Left cardiac atrium (tissue), 4 donors: ENCODE measurements at regions not wholly inside any gene's neighbourhood (a gene's known extent, or its start where the extent isn't known, plus 50 kb on each side); places are given as distances from the start of the nearest gene placed in this dataset.
"Not testable (repeated sequence)": the region's sequence is repeated elsewhere in the genome, so short reads cannot be mapped to it uniquely, and the experiment has no call there.

Experiments
- ATAC-seq, 2 donors: fragments of 200-7000 bp; cut with Tn5 transposase; one replicate each; pipeline ENCODE4 v1.9.1; 2020; ENCODE audit warnings: mild to moderate bottlenecking in 2 of 2, moderate library complexity in 2 of 2
- DNase-seq: peaks from one replicate; pipeline ENCODE4 v3.0.0-alpha.2; 2020
- intact Hi-C, 2 donors: fragments of 100-400 bp; cut with DNase I; formaldehyde crosslinking; loops; one replicate each; pipeline versions ENCODE4 v1.14.1 to v1.15.1; 2022 to 2023
- donor health status: DM: no; HTN: yes; CAD: no.
- donor health status: DM: no; HTN: yes; CAD: no; lungs with severe emphysema.
- donor health status: DM: yes; HTN: yes; CAD: no.
- donor health status: Dilated cardiomyopathy.

DNA sequence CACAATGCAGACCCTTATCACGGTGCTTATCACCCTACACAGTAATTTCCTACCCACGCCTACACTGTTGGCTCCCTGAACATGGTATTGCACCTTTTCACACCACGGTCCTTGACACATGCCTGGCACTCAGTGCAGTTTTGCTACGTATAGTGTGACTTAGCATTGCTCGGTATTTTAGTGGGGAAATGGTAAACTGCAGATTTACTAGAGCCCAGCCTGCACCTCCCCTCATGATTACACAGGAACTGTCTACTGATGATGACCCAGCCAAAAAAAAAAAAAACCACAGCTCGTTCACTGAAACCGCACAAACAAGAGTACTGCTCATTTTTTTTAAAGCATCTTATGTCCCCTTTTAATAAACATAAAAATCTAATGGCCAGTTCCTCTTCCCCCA is 124.2 kb upstream of the ZNF746 start:
- DNase-seq (no peak), ATAC-seq (no peak)
- intact Hi-C loops, result loop anchor here in 1 of 2 donors (10.0 kb wide), 1 partner anchor 93 kb away; a partner anchor contains a TSS

DNA sequence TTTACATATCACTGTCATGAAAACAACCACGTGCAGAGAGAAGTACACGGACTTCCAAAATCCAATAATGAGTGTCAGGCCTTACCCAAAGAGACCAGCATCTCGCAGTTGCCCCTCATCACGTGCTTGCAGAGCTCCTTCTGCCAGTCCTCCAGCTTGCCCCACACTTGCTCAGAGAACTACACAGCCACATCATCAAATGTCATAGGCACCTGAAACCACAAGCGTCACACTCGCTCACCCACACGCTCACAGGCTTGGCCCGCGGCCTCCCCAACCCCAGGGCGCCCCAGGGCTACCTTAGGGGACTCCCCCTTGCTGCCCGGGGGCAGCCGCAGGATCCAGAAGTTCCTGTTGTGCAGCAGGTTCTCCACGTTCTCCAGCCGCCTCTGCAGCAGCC is 123.4 kb upstream of the ZNF746 start:
- ATAC-seq (no peak), DNase-seq (no peak)
- intact Hi-C loops, result loop anchor here in 1 of 2 donors (10.0 kb wide), 1 partner anchor 94 kb away; a partner anchor contains a TSS

DNA sequence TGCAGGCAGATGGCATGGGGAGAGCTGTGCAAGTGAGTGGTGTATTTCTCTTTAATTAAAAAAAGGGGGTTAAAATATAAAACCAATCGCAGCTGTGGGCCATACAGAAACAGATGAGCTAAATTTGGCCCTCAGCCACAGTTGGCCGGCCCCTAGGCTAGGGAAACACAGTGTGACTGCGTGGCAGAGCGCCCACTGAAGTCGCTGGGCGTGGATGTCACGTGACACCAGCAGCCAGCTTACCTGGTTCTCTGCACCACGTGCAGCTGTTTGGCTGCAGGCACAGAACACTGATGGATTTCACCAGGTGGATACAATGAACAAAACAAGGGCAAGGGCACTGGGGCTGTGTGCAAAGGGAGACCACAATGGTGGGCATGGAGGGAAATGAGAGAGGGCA is 119.3 kb upstream of the ZNF746 start:
- intact Hi-C loops, result no loop called here
- DNase-seq (no peak), ATAC-seq (no peak)

DNA sequence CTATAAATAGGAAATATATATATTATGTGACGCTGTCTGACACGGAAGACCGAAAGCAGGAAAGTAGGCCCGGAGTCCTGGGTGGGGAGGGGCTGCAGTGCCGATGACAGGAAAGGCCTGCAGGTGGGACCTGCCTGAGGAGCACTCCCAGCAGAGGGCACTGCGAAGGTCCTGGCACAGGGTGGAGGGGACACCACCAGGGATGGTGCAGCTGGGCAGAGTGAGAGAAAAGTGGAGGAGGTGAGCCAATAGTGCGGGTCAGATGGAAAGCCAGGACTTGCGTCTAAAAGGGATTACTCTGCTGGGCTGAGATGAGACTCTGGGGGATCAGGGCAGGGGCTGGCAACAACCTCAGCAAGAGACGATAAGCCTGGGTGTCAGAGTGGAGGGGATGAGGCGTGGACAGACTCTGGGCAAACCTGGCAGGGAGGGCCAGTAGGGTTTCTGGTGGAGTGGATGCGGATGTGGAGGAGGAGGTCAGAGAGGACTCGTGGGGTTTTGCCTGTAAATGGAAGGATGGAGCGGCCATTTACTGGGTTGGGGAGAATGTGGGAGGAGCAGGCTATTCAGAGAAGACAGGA is 118.2 kb upstream of the ZNF746 start:
- intact Hi-C loops, result no loop called here
- ATAC-seq (peak; percentile 81 to 89), DNase-seq (peak; percentile 51)

DNA sequence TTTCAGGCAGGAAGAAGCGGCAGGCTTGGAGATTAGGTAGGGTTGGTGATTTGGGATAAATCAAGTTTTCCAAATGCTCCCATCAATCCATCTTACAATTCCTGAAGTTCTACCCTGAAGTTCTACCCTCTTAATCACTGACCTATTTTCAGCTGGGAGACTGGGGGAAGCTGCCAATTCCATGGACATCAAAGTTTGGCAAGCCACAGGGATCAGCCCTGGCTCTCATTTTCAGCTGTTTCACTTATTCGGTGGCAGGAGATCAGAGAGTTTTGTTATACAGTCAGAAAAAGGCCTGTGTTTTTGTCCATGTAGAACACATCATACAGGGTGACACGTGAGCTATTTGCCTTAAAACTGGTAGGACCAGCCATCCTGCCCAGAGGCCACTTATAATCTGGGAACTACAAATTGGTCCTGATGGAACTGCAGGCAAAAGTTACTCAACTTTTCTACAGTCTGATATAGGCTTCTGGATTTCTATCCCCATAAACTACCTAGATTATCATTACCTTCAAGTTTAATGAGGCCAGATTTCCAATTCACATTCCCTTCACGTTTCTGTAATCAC is 112.9 kb upstream of the ZNF746 start:
- peak; percentile 68 to 78 for ATAC-seq
- intact Hi-C loops, result no loop called here

DNA sequence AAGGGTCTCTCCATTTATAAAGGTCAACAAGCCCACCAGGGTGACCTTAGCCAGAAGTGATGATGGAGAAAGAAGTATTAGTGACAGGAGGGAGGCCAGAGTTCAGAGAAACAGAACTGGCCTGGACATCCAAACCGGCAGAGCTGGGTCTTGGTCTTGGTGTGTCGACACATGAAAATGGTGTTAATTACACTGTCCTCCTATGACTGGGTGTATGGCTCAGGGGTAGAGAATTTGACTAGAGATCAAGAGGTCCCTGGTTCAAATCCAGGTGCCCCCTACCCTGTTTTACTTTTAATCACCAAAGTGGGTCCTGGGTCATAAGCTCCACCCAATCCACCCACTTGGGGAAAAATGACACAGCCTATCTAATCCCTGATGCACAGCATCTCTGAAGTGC is 110.6 kb upstream of the ZNF746 start:
- intact Hi-C loops, result no loop called here
- ATAC-seq (no peak), DNase-seq (no peak)

More for the DNA sequence above, 112.9 kb upstream of the ZNF746 start:
- DNase-seq, result peak; percentile 33

DNA sequence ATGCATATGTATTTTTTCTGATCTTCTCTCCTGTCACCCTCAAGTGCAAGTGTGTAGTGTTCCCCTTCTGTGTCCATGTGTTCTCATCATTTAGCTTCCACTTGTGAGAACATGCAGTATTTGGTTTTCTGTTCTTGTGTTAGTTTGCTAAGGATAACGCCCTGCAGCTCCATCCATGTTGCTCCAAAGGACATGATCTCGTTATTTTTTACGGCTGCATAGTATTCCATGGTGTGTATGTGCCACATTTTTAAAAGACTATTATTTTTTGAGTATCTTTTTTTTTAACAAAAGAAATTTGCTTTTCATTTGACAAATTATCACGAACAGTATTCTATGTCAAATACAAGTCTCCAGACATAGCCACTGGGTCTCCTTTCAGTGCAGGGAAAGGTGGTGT is 110.1 kb upstream of the ZNF746 start:
- no peak for DNase-seq
- intact Hi-C loops, result no loop called here

DNA sequence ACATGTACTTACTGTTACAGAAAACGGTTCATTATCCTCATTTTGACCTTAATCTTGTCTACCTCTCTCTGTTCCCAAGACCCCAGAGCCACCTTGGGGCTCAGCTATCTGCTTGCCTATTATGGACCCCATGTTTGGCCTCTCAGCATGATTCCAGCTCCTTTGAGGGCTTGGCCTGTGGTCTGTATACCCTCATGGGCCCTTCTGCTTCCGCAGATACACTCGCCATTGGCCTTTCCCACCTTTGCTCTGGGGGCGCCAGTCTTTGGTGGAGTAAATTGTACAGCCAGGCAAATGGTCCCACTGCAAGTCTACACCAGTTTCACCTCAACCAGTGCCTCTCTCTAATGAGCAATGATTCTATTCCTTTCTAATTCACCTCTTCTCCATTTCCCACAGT is 109.2 kb upstream of the ZNF746 start:
- intact Hi-C loops, result no loop called here
- no peak for ATAC-seq
- no peak for DNase-seq

More for the DNA sequence above, 110.1 kb upstream of the ZNF746 start:
- ATAC-seq, result no peak

DNA sequence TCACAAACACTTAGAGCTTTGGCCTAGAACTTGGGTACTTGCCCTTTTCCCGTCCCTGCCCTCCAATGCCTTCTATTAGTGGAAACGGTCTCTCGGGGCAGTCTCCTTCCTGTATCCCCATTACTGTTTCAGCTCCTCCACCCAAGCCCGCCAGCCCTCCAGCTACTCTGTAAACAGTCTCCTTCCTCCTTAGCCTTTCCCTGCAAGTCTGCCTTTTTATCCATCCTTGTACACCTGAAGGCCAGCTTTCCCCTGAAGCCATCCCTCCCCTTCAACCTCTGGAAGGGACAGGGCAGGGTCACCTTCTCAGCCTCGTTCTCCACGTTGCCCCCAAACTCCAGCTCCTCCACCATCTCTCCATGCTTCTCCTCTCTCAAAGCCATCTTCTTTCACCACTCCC is 108.1 kb upstream of the ZNF746 start:
- intact Hi-C loops, result no loop called here
- DNase-seq, result no peak
- no peak for ATAC-seq

DNA sequence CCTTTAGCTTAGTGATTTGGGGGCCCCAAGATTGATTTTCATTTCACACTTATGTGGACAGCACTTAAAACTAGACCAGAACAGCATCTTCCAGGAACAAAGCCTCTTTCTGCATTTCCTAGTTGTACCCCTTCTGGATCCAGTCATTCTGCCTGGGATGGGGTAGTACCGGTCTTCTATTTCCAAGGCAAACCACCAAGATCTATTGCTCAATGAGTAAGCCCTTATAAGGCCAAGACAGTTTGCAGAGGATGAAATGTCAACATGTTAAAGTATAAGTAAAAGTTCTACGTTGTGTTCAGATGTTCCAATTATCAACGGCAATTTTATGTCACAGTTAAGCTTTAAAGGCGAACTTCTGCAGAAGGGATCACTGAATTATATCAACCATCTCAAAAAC is 106.9 kb upstream of the ZNF746 start:
- DNase-seq, result no peak
- intact Hi-C loops, result no loop called here
- ATAC-seq, result no peak

DNA sequence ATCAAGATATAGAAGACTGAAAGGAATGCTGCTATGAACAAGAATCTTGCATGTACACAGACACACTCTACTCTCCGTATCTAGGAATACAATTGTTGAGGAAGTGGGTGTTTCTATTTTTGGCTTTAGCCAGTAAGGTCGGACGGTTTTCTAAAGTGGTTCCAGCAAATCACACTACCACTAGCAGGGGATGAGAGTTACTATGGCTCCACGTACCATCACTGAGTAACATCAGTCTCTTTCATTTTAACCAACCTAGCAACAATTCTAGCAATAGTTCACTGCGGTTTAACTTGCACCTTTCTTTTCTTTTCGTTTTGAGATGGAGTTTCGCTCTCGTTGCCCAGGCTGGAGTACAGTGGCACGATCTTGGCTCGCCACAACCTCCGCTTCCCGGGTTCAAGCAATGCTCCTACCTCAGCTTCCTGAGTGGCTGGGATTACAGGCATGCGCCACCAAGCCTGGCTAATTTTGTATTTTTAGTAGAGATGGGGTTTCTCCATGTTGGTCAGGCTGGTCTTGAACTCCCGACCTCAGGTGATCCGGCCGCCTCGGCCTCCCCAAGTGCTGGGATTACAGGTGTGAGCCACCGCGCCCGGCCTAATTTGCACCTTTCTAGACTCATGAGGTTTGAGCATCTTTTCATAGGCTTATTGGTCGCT is 103.2 kb upstream of the ZNF746 start:
- ATAC-seq, result peak; percentile 55 to 79
- DNase-seq, intact Hi-C loops: not testable (repeated sequence)

DNA sequence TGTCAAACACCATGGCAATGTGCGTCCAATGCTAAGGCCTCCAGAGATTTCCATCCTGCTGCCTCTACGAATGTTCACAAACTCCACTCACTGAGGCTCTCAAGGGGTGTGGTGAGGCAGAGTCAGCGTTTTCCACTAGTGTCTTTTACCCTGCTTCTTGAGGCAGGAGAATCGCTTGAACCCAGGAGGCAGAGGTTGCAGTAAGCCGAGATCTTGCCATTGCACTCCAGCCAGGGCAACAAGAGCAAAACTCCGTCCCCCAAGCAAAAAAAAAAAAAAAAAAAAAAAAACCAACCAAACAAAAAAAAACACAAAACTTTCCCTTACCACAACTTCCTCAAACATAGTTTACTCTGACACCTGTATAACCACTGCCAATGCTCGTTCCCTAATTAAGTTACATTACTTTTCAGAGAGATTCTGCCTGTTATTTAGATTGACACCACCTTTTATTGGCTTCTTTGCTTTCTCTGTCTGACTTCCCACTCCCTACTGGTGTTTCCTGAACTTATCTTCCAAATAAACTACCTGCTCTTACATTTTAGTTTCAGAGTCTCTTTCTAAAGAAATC is 102.1 kb upstream of the ZNF746 start:
- DNase-seq (no peak), ATAC-seq (no peak)
- intact Hi-C loops, result no loop called here

DNA sequence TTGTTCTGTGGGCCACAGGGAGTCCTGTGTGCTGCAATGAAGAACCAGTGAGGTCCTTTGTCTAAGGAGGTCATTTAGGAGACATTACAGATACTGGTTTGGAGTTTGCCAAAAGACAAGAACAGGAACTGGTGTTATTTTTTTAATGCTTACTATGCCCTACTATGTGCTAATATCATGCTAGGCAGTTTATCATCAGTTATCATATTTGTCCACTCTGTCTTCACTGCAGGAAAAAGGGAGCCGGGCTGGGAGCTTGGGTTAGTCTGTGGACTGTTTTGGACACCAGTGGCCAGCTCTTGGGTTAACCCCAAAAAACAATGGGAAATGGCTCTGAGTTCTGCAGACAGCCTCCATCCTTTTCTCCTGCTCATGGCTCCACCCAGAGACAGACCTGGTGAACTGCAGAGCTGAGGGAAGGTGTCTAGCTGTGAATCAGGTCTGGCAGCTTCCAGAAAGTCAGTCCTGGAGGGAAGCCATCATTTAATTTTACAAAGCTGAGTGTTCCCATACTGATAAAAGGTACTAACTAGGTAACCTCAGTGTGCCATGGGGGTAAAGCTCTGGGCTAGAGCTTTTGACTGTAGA is 101.2 kb upstream of the ZNF746 start:
- DNase-seq, result no peak
- ATAC-seq, result peak in 1 of 2 donors; percentile 45
- intact Hi-C loops, result no loop called here

DNA sequence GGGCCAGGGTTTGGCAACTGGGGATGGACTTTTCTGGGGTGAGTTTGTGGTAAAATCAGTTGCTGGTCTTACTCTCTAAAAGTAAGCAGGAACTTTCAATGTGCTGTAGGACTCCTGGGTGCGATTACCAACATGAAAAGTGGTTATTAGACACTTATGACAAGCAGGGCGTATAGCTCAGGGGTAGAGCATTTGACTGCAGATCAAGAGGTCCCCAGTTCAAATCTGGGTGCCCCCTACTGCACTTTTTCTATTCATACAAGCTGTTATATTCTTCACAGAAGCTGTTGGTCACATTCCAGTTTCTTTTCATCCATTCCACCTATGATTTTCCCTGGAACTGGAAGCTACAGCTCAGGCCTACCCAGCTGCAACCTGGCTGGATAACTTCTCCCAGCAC is 100.2 kb upstream of the ZNF746 start:
- intact Hi-C loops, ATAC-seq, DNase-seq: not testable (repeated sequence)

DNA sequence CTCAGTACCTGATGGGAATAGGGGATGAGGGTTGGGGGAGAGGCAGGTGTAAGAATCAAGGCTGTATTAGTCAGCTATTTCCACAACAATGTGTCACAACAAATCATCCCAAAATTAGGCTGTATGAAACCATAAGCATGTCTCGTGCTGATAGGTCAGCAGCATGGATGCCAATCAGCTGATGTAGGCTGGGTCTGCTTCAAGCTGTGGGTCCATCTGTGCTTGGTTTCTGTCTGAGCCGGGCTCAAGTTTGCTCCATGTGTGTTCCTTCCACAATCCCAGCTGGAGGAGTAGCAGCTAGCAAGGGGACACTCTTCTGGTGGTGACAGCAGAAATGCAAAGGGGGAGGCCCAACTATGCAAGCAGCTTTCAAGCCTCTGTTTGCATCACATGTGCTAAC is 97.9 kb upstream of the ZNF746 start:
- ATAC-seq, result no peak

DNA sequence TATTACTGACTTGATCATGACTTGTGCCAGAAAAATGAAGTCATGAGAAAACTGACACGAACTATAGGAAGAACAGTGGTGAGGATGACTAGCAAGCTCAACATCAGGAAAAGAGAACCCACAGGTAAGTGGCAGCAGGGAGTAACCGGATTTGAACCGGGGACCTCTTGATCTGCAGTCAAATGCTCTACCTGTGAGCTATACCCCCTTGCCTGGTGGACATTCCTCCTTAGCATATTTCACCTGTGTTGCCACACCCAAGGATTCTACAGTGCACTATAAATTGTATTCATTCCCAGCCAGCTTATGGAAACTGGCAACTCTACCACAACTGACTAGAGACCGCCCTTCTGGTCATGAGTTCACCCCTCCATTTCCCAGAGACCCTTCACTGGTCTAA is 97.5 kb upstream of the ZNF746 start:
- DNase-seq, result no peak
- ATAC-seq, result no peak
- intact Hi-C loops, result no loop called here

More for the DNA sequence above, 97.9 kb upstream of the ZNF746 start:
- DNase-seq, result no peak
- intact Hi-C loops, result no loop called here

DNA sequence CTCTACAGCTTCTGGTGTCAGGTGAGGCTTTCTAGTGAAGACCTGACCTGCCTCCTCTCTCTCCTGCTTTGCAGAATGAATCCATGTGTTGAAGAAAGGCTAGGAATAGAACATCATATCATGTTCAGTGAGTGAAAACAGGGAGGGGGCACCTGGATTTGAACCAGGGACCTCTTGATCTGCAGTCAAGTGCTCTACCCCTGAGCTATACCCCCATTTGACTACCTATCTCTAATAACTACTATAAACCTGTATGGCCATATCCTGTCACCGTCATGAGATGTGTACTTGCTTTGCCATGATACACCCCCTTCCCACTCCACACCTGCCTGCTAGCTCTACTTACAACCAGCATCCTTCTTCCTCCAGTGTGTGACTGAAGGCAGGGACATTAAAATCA is 91.3 kb upstream of the ZNF746 start:
- DNase-seq, result no peak
- ATAC-seq, result no peak
- intact Hi-C loops, result no loop called here

DNA sequence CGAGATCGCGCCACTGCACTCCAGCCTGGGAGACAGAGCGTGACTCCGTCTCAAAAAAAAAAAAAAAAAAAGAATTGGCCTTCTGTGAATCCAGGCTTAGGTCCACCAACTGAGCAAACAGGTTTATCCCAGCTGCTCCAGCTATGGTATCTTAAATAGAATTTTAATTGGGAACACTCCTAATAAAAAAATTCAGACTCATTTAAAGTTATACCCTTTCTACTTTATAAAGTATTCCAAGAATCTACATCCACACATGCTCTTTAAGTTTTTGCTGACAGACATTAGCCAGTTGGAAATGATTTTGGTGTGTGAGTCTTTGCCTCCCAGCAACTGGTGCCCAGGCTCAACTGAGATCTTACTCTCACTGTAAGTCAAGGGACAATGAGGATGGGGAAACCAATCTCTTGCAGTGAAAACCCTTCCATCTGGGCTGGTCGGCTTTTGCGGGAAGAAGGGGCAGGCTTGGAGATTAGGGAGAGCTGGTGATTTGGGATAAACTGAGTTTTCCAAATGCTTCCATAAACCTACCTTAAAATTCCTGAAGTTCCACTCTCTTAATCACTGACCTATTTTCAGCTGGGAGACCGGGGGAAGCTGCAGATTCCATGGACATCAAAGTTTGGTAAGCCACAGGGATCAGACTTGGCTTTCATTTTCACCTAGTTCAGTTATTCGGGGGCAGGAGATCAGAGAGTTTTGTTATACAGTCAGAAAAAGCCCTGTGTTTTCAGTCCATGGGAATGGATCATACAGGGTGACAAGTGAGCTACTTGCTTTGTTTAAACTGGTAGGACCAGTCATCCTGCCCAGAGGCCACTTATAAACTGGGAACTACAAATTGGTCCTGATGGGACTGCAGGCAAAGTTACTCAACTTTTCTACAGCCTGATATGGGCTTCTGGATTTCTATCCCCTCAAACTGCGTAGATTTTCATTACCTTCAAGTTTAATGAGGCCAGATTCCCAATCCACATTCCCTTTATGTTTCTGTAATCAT is 89.3 kb upstream of the ZNF746 start:
- no peak for ATAC-seq
- no peak for DNase-seq
- intact Hi-C loops, result no loop called here

DNA sequence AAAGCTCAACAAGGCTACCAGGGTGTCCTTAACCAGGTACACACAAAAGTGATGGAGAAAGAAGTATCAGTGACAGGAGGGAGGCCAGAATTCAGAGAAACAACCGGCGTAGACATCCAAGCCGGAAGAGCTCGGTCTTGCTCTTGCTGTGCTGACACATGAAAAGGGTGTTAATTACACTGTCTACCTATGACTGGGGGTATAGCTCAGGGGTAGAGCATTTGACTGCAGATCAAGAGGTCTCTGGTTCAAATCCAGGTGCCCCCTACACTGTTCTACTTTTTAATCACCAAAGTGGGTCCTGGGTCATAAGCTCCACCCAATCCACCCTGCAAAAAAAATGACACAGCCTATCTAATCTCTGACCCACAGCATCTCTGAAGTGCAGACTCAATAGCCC is 86.9 kb upstream of the ZNF746 start:
- intact Hi-C loops, result no loop called here
- ATAC-seq (no peak), DNase-seq (no peak)
